MM.1S (cell line): ENCODE measurements at regions not wholly inside any gene's neighbourhood (a gene's known extent, or its start where the extent isn't known, plus 50 kb on each side); places are given as distances from the start of the nearest gene placed in this dataset.

Experiments used
- DNase-seq: peaks from one replicate; pipeline ENCODE4 v3.0.0-alpha.2; 2015
- H2AFZ ChIP-seq: fragments of 300-600 bp; sonication (generic); 2 replicates; pipeline ENCODE4 v1.6.0; 2016; ENCODE audit warnings: antibody characterized with exemption, low read length
- H3F3A ChIP-seq: fragments of 300-600 bp; sonication (generic); 2 replicates; pipeline ENCODE4 v1.6.1; 2016; ENCODE audit warnings: mild to moderate bottlenecking, antibody characterized with exemption, low read length, moderate library complexity, mixed read lengths; ENCODE audit not compliant: insufficient read depth
- H3K27ac ChIP-seq: fragments of 300-600 bp; sonication (generic); 2 replicates; pipeline ENCODE4 v1.5.1; 2016; ENCODE audit warnings: mild to moderate bottlenecking, low read length
- H3K27me3 ChIP-seq: fragments of 300-600 bp; sonication (generic); replicated peaks from 2 replicates; pipeline ENCODE4 v1.6.0; 2016; ENCODE audit warnings: low read length; ENCODE audit not compliant: insufficient read depth
- H3K36me3 ChIP-seq: fragments of 300-600 bp; sonication (generic); replicated peaks from 2 replicates; pipeline ENCODE4 v1.6.1; 2016; ENCODE audit warnings: mild to moderate bottlenecking, low read length, mixed read lengths; ENCODE audit not compliant: insufficient read depth
- H3K4me1 ChIP-seq: fragments of 300-600 bp; sonication (generic); 2 replicates; pipeline ENCODE4 v1.6.1; 2016; ENCODE audit warnings: low read length, mixed read lengths
- H3K4me2 ChIP-seq: fragments of 300-600 bp; sonication (generic); 2 replicates; pipeline ENCODE4 v1.6.0; 2016; ENCODE audit warnings: low read depth, low read length
- H3K4me3 ChIP-seq: fragments of 300-600 bp; sonication (generic); 2 replicates; pipeline ENCODE4 v1.5.1; 2016; ENCODE audit warnings: low read length, mixed read lengths
- H3K79me2 ChIP-seq: fragments of 300-600 bp; sonication (generic); 2 replicates; pipeline ENCODE4 v1.6.1; 2016; ENCODE audit warnings: mixed run types, low read length, mixed read lengths
- H3K9ac ChIP-seq: fragments of 300-600 bp; sonication (generic); 2 replicates; pipeline ENCODE4 v1.6.1; 2016; ENCODE audit warnings: low read length, mixed read lengths
- H3K9me2 ChIP-seq: fragments of 300-600 bp; sonication (generic); replicated peaks from 2 replicates; pipeline ENCODE4 v1.6.1; 2016; ENCODE audit warnings: mild to moderate bottlenecking, low read length, mixed read lengths; ENCODE audit not compliant: insufficient read depth
- H3K9me3 ChIP-seq: fragments of 300-600 bp; sonication (generic); replicated peaks from 2 replicates; pipeline ENCODE4 v1.6.1; 2016; ENCODE audit warnings: mild to moderate bottlenecking, low read length, mixed read lengths; ENCODE audit not compliant: insufficient read depth
- H4K20me1 ChIP-seq: fragments of 300-600 bp; sonication (generic); 2 replicates; pipeline ENCODE4 v1.6.1; 2016; ENCODE audit warnings: mild to moderate bottlenecking, low read length, moderate library complexity, mixed read lengths; ENCODE audit not compliant: insufficient read depth
- CTCF ChIP-seq: fragments of 300-600 bp; sonication (generic); IDR thresholded peaks from 2 replicates; pipeline ENCODE4 v1.5.1; 2016; ENCODE audit warnings: antibody characterized with exemption, low read length, mixed read lengths
- EZH2 ChIP-seq: fragments of 300-600 bp; sonication (generic); optimal IDR thresholded peaks from 2 replicates; pipeline ENCODE3; 2017; ENCODE audit warnings: low read depth, mild to moderate bottlenecking, antibody characterized with exemption, low read length, mixed read lengths
- EZH2phosphoT487 ChIP-seq: fragments of 300-600 bp; sonication (generic); IDR thresholded peaks from 2 replicates; pipeline ENCODE4 v1.6.1; 2018; ENCODE audit warnings: antibody characterized with exemption, low read length

DNA sequence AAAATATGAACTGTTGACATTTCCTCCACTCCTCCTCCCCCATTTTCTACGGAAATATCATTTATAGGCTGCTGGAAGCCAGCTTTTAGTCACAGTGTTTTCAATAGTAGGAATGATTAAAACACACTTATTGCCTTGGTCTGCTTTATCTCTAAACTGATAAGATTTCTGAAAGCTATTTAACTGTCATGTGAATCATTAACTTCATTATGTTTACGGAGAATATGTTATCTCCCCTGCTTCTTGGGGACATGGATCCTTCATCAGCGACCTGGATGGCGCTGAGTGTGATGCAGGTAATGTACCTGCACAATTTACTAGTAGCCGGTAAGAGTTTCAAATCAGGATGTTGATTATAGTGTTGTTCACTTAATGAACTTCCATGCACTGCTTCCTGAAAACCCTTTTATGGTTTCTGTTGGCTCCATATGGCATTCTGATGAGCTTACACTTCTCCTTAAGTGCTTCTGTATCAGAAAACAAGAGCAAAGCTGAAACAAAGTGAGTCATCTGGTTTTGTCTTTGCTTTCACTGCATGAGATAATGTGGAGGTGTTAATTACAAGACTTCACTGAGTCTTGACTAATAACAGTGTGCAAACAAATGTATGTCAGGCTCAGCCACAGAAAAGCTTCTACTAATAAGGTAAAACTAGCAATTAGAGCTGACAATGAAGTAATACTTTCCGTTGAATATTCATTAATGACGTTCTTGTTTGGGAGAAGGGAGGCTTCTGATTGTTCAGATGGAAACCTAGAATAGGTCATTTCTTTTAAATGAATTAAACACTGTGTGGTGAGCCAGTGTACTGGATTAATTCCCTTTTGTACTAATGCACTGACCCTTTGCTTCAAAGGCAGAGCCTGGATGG, 162.4 kb upstream of the ZNF608 start:
- no peak overlapping the region for H2AFZ ChIP-seq
- no peak overlapping the region for H3K4me2 ChIP-seq
- no peak overlapping the region for H3K27ac ChIP-seq
- no peaks in the 10 kb centered on the region for H3K9me2 ChIP-seq
- no peaks in the 10 kb centered on the region for H3K9me3 ChIP-seq
- H3K27me3 ChIP-seq = no peaks in the 10 kb centered on the region
- 0 out of 2 replicates have a peak, but pooled peaks cover 14% of the 10 kb centered on the region for H3F3A ChIP-seq
- H3K9ac ChIP-seq = no peak overlapping the region
- TF ChIP-seq CTCF (no peak), EZH2phosphoT487 (no peak), EZH2 (no peak)
- no peaks in the 10 kb centered on the region for H3K36me3 ChIP-seq
- DNase-seq = no peak
- H3K79me2 ChIP-seq = no peaks in the 10 kb centered on the region
- peaks cover 25% of the 10 kb centered on the region for H3K4me1 ChIP-seq
- no peak overlapping the region for H3K4me3 ChIP-seq
- H4K20me1 ChIP-seq = no peaks in the 10 kb centered on the region

DNA sequence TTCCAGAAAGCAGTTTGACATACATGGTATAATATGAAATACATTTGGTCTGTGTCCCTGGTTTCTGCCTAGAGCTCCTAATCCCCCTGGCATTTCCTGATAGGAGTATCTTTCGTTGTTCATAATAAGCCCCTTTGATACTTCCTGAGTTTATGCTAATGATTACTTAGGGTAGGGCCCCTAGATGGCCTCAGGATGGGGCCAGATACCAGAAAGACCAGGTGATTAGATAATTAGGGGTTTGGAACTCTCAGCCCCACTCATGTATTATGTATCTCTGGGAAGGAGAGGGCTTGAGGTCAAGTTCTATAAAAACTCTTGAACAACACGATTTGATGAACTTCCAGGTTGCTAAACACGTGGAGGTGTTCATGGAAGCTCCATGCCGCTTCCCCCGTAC, 163.3 kb upstream of the ZNF608 start:
- no peak overlapping the region for H2AFZ ChIP-seq
- no peak for DNase-seq
- no peak overlapping the region for H3K4me2 ChIP-seq
- no peaks in the 10 kb centered on the region for H4K20me1 ChIP-seq
- H3K4me1 ChIP-seq = peaks cover 25% of the 10 kb centered on the region
- H3K9me3 ChIP-seq = no peaks in the 10 kb centered on the region
- no peaks in the 10 kb centered on the region for H3K27me3 ChIP-seq
- no peaks in the 10 kb centered on the region for H3K9me2 ChIP-seq
- H3K27ac ChIP-seq = no peak overlapping the region
- no peak overlapping the region for H3K9ac ChIP-seq
- H3K4me3 ChIP-seq = no peak overlapping the region
- H3F3A ChIP-seq = 0 out of 2 replicates have a peak, but pooled peaks cover 14% of the 10 kb centered on the region
- TF ChIP-seq CTCF = no peak
- no peak for TF ChIP-seq EZH2
- TF ChIP-seq EZH2phosphoT487 = no peak
- H3K36me3 ChIP-seq = no peaks in the 10 kb centered on the region
- H3K79me2 ChIP-seq = no peaks in the 10 kb centered on the region

DNA sequence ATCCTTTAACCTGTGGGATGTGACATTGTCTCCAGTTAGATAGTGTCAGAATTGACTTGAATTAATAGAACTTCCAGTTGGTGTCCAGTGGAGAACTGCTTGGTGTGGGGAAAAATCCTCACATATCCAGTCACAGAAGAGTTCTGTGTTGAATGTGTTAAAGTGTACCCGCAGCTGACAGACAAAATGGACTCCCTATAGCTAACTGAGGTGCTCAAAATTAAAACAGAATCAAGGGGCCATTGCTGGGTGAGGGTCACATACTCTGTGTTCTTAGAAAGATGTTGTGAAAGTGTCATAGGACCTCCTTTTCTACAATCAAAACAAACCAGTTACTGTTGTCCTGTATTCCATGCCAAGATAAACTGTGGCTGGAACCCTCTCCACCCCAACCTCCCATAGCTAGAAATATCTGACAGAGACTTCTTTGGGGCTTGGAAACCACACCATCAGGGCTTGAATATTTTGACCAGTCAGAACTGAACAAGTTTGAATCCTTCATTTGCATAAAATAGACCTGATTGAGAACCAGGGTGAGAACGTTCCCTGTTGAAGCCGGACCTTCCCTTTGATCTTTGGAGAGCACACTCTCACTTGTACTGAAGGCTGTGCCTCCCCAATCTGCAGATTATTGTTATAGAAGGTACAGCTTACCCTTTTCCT, 164.0 kb upstream of the ZNF608 start:
- H2AFZ ChIP-seq = no peak overlapping the region
- TF ChIP-seq EZH2 (no peak), CTCF (no peak), EZH2phosphoT487 (no peak)
- no peaks in the 10 kb centered on the region for H3K79me2 ChIP-seq
- no peak overlapping the region for H3K27ac ChIP-seq
- H3K4me1 ChIP-seq = peaks cover 25% of the 10 kb centered on the region
- H3K9me3 ChIP-seq = no peaks in the 10 kb centered on the region
- no peak overlapping the region for H3K4me2 ChIP-seq
- H4K20me1 ChIP-seq = no peaks in the 10 kb centered on the region
- no peaks in the 10 kb centered on the region for H3K27me3 ChIP-seq
- no peak overlapping the region for H3K9ac ChIP-seq
- H3K4me3 ChIP-seq = no peak overlapping the region
- H3K36me3 ChIP-seq = no peaks in the 10 kb centered on the region
- no peak for DNase-seq
- H3F3A ChIP-seq = 0 out of 2 replicates have a peak, but pooled peaks cover 14% of the 10 kb centered on the region
- H3K9me2 ChIP-seq = no peaks in the 10 kb centered on the region
